Smooth muscle cell (in vitro differentiated cells): ENCODE measurements at regions not wholly inside any gene's neighbourhood (a gene's known extent, or its start where the extent isn't known, plus 50 kb on each side); places are given as distances from the start of the nearest gene placed in this dataset.

Source experiments
- DNase-seq: peaks from one replicate; lab custom pipeline; 2025; ENCODE audit not compliant: unreplicated experiment; lab: John Stamatoyannopoulos, UW
- H2AFZ ChIP-seq: fragments of 200-600 bp; sonication (generic); 2 replicates; pipeline ENCODE4 v1.6.0; 2016; ENCODE audit warnings: antibody characterized with exemption, low read depth, mild to moderate bottlenecking
- H3F3A ChIP-seq: fragments of 200-600 bp; sonication (generic); 2 replicates; pipeline ENCODE4 v1.6.0; 2017; ENCODE audit warnings: antibody characterized with exemption, low read depth
- H3K27ac ChIP-seq: fragments of 200-600 bp; sonication (generic); 2 replicates; pipeline ENCODE4 v1.5.1; 2016; ENCODE audit warnings: low read depth, mild to moderate bottlenecking
- H3K27me3 ChIP-seq: fragments of 200-600 bp; sonication (generic); 2 replicates; pipeline ENCODE4 v1.6.1; 2016; ENCODE audit warnings: low read depth, mild to moderate bottlenecking
- H3K36me3 ChIP-seq: fragments of 200-600 bp; sonication (generic); 2 replicates; pipeline ENCODE4 v1.5.1; 2016; ENCODE audit warnings: low read depth
- H3K4me1 ChIP-seq: fragments of 200-600 bp; sonication (generic); 2 replicates; pipeline ENCODE4 v1.5.1; 2016; ENCODE audit warnings: low read depth
- H3K4me2 ChIP-seq: fragments of 200-600 bp; sonication (generic); 2 replicates; pipeline ENCODE4 v1.6.0; 2016; ENCODE audit warnings: mild to moderate bottlenecking
- H3K4me3 ChIP-seq: fragments of 200-600 bp; sonication (generic); 2 replicates; pipeline ENCODE4 v1.5.1; 2016; ENCODE audit warnings: mild to moderate bottlenecking
- H3K79me2 ChIP-seq: fragments of 200-600 bp; sonication (generic); 2 replicates; pipeline ENCODE4 v1.6.0; 2016; ENCODE audit warnings: low read depth, mild to moderate bottlenecking
- H3K9ac ChIP-seq: fragments of 200-600 bp; sonication (generic); 2 replicates; pipeline ENCODE4 v1.6.0; 2016; ENCODE audit warnings: low read depth
- H3K9me3 ChIP-seq: fragments of 200-600 bp; sonication (generic); replicated peaks from 2 replicates; pipeline ENCODE4 v1.5.1; 2016; ENCODE audit warnings: low read depth
- H4K20me1 ChIP-seq: fragments of 200-600 bp; sonication (generic); 2 replicates; pipeline ENCODE4 v1.6.0; 2016; ENCODE audit warnings: low read depth
- WGBS: methylation state at CpG from one replicate; pipeline ENCODE4 v1.1.7; 2016; ENCODE audit warnings: low lambda C conversion rate; 5-methylcytosine and 5-hydroxymethylcytosine counted together
- TF ChIP-seq, protein P1 (sequence below): fragments of 200-600 bp; sonication (generic); IDR thresholded peaks from 2 replicates; pipeline ENCODE4 v1.5.1; 2017; ENCODE audit warnings: borderline replicate concordance, mild to moderate bottlenecking, antibody characterized with exemption; ENCODE audit not compliant: insufficient read depth, poor library complexity, severe bottlenecking

DNA sequence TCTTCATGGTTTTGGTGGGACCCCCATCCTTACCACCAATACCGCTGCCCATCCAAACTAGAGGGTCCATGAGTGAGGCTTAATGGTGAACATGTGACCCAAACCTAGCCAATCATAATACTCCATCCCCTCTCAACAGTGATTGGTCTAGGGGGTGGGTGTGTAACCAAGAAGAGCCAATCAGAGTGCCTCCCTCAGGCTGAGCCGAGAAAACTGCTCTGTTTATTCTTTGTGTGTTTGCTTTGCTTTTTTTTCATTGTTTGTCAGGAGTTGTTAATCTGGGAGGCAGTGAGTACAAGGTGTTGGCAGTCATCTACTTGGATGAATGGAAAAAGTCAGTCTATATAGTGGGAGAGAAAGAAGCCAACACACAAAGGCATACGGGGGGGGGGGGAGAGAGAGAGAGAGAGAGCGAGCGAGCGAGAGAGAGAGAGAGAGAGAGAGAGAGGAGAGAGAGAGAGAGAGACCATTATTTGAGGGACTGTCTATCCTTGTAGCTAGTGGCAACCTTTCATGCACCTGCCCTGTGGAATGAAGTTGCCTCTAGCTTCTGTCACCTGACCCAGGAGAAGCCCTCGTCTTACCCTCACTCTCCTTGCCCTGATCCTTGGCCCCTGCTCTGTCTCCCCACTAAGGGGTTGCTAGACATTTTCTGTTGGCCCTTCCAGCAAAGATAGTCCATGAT, 441.7 kb downstream of the TYW1 start:
- Histone ChIP-seq H3K9me3 (no peaks in the 10 kb centered on the region), H3K27me3 (peaks cover 8% of the 10 kb centered on the region), H3K36me3 (no peaks in the 10 kb centered on the region), H3K79me2 (no peaks in the 10 kb centered on the region), H3K4me1 (peaks cover 6% of the 10 kb centered on the region), H3F3A (no peaks in the 10 kb centered on the region), H4K20me1 (no peaks in the 10 kb centered on the region), H3K27ac (no peak overlapping the region), H3K4me3 (no peak overlapping the region), H3K9ac (no peak overlapping the region), H2AFZ (no peak overlapping the region), H3K4me2 (no peak overlapping the region)
- 83% methylated on average over 4 of the region's 7 CpGs for WGBS
- TF ChIP-seq, protein P1, sequence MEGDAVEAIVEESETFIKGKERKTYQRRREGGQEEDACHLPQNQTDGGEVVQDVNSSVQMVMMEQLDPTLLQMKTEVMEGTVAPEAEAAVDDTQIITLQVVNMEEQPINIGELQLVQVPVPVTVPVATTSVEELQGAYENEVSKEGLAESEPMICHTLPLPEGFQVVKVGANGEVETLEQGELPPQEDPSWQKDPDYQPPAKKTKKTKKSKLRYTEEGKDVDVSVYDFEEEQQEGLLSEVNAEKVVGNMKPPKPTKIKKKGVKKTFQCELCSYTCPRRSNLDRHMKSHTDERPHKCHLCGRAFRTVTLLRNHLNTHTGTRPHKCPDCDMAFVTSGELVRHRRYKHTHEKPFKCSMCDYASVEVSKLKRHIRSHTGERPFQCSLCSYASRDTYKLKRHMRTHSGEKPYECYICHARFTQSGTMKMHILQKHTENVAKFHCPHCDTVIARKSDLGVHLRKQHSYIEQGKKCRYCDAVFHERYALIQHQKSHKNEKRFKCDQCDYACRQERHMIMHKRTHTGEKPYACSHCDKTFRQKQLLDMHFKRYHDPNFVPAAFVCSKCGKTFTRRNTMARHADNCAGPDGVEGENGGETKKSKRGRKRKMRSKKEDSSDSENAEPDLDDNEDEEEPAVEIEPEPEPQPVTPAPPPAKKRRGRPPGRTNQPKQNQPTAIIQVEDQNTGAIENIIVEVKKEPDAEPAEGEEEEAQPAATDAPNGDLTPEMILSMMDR, result no peak
- no peak for DNase-seq

DNA sequence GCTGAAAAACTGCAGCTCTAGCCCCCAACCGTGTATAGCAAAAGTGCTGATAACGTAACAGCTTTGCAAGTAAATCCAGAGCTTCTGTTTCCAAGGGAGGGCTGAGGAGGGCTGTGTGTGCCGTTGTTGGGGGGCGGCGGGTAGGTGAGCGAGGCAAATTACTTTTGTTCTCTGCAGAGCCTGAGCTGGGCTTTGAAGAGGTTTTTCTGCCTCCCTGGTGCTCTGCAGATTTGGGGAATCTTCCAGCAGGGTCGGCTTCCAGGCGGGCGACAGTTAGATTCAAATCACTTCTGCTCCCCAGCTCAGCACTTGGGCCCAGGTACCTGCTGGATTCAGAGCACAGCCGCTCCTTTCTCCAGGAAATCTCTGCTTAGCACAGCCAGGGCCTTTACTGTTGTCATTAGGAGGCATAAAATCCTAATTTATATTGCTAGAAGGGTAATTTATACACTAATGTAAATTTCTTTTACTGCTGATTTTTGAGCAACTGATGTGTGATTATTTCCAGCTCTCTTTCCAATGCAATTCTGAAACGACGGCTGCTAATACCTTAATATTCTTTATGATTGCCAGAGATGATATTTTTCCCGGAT, 442.4 kb downstream of the TYW1 start:
- Histone ChIP-seq H4K20me1 (no peaks in the 10 kb centered on the region), H3K4me3 (no peak overlapping the region), H3K4me1 (peaks cover 6% of the 10 kb centered on the region), H3K36me3 (no peaks in the 10 kb centered on the region), H3K27me3 (peaks cover 8% of the 10 kb centered on the region), H3K4me2 (no peak overlapping the region), H2AFZ (no peak overlapping the region), H3F3A (no peaks in the 10 kb centered on the region), H3K9me3 (no peaks in the 10 kb centered on the region), H3K27ac (no peak overlapping the region), H3K9ac (no peak overlapping the region), H3K79me2 (no peaks in the 10 kb centered on the region)
- DNase-seq, result no peak
- WGBS, result 85% methylated on average over 13 of the region's 13 CpGs
- TF ChIP-seq, protein P1, result no peak

DNA sequence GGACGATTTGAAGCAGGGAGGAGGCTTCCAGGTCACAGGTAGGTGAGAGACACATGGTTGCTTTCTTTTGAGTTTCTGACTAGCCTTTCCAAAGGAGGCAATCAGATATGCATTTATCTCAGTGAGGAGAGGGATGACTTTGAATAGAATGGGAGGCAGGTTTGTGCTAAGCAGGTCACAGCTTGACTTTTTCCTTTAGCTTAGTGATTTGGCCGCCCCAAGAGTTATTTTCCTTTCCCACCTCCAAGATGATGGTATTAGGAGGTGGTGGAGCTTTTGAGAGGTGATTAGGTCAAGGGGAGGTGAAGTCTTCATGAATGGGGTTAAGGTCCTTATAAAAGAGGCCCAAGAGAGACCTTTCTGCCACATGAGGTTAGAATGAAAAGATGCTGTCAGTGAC, 443.7 kb downstream of the TYW1 start:
- Histone ChIP-seq H3K27me3 (peaks cover 8% of the 10 kb centered on the region), H3K27ac (no peak overlapping the region), H3K9ac (no peak overlapping the region), H4K20me1 (no peaks in the 10 kb centered on the region), H2AFZ (no peak overlapping the region), H3K36me3 (no peaks in the 10 kb centered on the region), H3K9me3 (no peaks in the 10 kb centered on the region), H3K4me1 (peaks cover 6% of the 10 kb centered on the region), H3K4me3 (no peak overlapping the region), H3K4me2 (no peak overlapping the region), H3K79me2 (no peaks in the 10 kb centered on the region), H3F3A (no peaks in the 10 kb centered on the region)
- TF ChIP-seq, protein P1, result no peak
- WGBS, result 79% methylated on average over 2 of the region's 2 CpGs
- DNase-seq, result no peak

DNA sequence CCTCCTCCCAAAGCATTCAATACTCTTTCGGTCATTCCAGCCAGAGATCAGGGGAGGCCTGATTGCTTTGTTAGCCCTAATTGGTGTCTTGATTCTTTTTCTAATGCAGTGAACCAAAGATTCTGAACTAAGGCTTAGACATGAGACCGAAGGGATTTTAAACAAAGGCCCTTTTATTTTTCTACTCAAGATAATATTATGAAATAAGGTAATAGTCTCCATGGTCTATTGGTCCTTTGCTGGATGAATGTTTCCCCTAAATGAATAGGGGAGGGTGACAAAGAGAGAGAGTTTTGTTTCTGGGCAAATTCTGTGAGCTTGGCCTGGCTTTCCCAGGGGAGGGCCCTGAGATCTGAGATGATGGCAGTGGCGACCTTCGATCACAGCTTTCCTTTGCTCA, 449.1 kb downstream of the TYW1 start:
- no peak overlapping the region for H3K27ac ChIP-seq
- no peaks in the 10 kb centered on the region for H4K20me1 ChIP-seq
- H3K4me3 ChIP-seq, result no peak overlapping the region
- H3K9me3 ChIP-seq, result no peaks in the 10 kb centered on the region
- no peaks in the 10 kb centered on the region for H3F3A ChIP-seq
- H3K79me2 ChIP-seq, result no peaks in the 10 kb centered on the region
- no peak for DNase-seq
- no peak overlapping the region for H3K9ac ChIP-seq
- TF ChIP-seq, protein P1, result no peak
- no peaks in the 10 kb centered on the region for H3K27me3 ChIP-seq
- H3K4me1 ChIP-seq, result no peaks in the 10 kb centered on the region
- H2AFZ ChIP-seq, result no peak overlapping the region
- WGBS, result 88% methylated on average over 4 of the region's 4 CpGs
- H3K36me3 ChIP-seq, result no peaks in the 10 kb centered on the region
- H3K4me2 ChIP-seq, result no peak overlapping the region
